C1 segment of cervical spinal cord (tissue), 14 donors: ENCODE measurements at regions not wholly inside any gene's neighbourhood (a gene's known extent, or its start where the extent isn't known, plus 50 kb on each side); places are given as distances from the start of the nearest gene placed in this dataset.

Source experiments
- DNase-seq, 14 donors: peaks; one replicate each; lab custom pipeline; 2025; lab: John Stamatoyannopoulos, UW

- no peak for DNase-seq
Observed at GRCh38 chr2:120673571-120674061, 62.1 kb upstream of the GLI2 start.

- DNase-seq = no peak
Observed at GRCh38 chr2:120674246-120675170, 61.2 kb upstream of the GLI2 start.

DNA sequence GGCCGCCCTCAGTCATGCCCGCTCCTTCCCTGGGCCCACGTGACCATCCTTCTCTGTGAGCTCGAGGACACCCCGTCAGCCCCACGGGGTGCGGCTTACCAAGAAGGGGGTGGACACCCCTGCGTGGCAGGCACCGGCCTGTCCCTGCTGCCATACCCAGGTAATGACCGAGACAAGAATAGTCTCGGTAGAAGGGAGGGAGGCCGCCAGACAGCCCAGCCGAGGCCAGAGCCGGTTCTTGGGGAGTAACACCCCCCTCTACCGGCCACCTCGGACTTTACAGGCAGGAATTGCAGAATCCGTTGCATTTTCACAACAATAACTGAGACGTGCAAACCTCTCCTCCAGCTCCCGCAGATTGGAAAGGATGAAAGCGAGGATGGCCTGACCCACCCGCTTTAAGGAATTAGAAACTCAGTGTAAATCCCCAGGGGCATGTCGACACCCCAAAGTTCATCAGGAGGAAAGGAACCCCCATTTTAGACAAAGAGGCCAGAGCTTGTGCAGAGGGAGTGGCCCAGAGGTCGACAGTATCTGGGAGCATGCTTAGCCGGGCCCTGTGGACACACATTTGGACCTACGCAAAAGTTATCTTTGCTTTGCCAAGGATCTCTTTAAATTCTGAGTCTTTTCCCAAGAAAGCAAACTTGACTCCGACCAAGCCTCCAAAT lies 60.1 kb upstream of the GLI2 start:
- peak in 4 of 14 donors; percentile 12 to 55 (median 27) for DNase-seq

- DNase-seq = no peak
Observed at GRCh38 chr2:120677221-120677620, 58.4 kb upstream of the GLI2 start.

GRCh38 chr2:120677696-120678247 lies 57.9 kb upstream of the GLI2 start:
- DNase-seq = no peak

DNA sequence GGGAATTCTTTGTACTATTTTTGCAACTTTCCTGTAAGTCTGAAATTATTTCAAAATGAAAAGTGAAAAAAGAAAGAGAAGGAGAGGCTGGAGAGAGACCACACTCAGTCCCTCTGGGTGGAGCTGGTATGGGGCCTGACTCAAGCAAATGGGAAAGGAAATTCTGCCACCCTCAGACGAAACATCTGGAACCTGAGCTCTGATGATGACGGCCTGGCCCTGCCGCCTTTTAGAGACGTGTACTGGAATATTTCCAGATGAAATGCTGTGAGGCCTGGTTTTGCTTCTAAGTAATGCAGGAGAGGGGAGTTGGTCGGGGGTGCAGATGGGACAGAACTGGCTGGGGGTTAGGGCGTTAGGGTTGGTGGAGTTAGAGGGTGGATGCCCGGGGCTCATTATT lies 57.4 kb upstream of the GLI2 start:
- DNase-seq = no peak

DNA sequence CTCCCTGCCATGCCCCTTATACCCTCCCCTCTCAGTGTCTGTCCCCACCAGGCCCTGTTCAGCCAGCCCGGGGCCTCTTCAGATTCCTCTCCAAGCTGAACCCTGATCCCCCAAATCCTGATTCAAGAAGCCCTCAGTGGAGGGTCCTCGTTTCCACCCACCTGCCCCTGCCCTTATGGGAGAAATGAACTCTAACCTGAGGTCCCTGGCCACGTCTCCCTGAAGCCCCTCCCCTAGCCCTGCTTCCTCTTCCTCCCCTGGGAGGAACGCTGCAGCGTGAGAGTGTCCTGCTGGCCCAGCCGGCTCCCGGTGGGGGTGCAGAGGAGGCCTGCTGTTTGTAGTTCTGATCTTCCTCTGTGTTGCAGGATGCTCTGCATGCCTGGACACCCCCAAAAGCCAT lies 56.7 kb upstream of the GLI2 start:
- no peak for DNase-seq

DNA sequence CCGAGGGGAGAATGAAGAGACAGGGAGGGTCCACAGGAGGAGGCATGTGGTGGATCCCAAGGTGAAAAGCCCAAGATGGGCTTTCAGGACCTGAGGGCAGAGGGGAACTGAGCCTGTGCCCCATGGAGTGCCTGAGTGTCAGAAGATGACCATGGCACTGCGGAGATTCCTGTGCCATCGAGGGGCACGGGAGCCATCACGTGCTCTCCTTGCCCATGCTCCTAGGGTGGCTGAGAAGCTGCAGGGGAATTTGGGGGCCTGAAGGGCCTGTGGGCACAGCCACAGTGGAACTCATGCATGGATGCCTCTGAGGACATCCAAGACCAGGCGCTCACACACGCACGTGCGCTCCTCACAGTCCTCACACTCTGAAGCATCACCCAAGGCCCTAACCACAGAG lies 56.1 kb upstream of the GLI2 start:
- DNase-seq = no peak

DNA sequence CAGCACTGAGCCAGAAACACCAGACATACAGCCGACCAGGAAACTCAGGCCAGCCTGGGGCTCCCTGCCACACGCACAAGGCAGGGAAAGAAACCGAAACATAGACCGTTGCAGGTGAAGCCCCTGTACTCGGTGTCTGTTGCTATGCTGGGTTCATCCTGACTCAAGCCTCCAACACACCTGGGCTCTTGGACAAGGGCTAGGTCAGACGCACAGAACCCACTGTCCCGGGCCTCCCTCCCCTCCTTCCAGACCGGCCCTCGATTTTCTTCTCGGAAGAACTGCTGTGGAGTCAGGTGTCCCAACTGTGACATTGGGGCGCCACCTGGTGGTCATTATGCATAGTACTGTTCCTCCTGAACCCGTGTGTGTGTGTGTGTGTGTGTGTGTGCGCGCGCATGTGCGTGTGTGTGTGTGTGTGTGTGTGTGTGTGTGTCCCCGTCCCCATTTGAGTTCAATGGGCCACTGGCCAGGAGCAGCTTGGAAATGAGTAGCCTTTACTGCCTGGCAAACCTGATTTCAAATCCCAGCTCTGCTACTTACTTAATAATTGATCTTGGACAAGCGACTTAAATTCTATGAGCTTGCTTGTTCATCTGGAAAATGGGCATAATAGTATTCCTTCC lies 55.4 kb upstream of the GLI2 start:
- DNase-seq = peak in 13 of 14 donors; percentile 16 to 77 (median 49)

GRCh38 chr2:120681181-120681580 lies 54.5 kb upstream of the GLI2 start:
- no peak for DNase-seq

DNA sequence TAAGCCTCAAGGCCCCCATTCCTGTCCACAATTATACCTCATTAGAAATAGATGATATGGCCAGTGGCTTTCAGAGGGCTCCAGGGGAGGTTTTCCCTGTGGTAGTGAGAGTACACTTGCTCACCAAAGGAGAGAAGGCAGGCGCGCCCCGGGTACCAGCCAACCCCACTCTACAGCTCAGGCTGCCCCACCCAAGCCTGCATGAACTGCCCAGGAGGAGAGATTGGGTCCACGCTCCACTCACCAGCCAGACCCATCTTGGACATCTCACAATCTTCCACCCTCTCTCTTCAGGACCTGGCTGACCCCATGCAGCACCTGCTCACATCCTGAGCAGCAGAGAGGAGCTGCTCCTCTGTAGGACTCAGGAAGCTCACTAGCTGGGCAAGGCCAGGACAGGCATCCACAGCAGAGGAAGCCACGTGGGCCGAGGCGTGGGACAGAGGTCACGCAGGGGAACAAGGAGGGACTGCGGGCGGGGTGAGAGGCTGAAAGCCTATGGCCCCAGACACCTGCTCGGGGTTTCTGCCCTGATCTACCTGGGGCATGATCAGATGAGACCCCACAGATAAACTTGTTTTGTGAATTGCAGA lies 53.9 kb upstream of the GLI2 start:
- DNase-seq = no peak

GRCh38 chr2:120682654-120683053 lies 53.0 kb upstream of the GLI2 start:
- no peak for DNase-seq

- DNase-seq = no peak
Observed at GRCh38 chr2:120683081-120683480, 52.6 kb upstream of the GLI2 start.

GRCh38 chr2:120683701-120684100 lies 52.0 kb upstream of the GLI2 start:
- no peak for DNase-seq

GRCh38 chr2:120684289-120685065 lies 51.2 kb upstream of the GLI2 start:
- no peak for DNase-seq

DNA sequence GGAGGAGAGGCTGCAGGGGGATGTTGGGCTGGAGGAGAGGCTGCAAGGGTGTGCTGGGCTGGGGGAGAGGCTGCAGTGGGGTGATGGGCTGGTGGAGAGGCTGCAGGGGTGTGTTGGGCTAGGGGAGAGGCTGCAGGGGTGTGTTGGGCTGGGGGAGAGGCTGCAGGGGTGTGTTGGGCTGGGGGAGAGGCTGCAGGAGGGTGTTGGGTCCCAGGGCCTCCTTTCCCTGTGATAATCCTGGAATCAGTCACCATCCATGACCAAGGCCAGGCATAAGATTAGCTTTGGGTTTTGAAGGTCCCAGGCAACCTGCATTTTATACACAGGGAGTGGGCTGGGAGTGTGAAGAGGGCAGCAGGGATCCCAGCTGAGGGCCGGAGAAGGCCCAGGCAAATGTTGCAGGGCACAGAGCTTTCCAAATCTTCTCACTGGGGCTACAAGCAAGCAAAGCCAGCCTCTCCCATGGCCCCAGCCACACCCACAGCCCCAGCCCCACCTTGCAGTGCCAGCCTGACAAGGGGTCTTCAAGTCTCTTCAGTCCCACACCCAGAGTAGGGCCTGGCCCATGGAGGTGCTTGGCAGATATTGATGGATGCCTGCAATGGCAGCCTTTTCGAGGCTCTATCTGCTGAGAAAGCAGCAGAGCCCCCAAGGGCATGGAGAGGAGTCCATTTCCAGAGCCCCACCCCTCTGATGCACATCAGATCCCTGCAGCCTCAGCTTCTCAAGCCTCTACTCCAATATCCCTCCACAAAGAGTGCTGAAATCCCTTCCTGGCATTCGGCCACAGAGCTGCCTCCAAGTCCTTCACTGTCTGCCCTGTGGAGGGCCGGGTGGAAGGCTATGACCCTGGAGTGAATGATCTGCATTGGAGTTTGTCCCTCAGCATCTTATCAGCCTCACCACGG lies 50.3 kb upstream of the GLI2 start:
- no peak for DNase-seq
